Sigmoid colon (tissue), 4 donors: ENCODE measurements at regions not wholly inside any gene's neighbourhood (a gene's known extent, or its start where the extent isn't known, plus 50 kb on each side); places are given as distances from the start of the nearest gene placed in this dataset.

ENCODE experiments used
- EP300 ChIP-seq, 4 donors: sonication (generic); formaldehyde crosslinking; IDR thresholded peaks; one replicate each; pipeline ENCODE4 v1.6.1; 2017; ENCODE audit warnings: antibody characterized with exemption in 4 of 4
- TF ChIP-seq, protein P1 (sequence below), 4 experiments: fragments of 450-650 bp in 3 of 4; fragments of 200-600 bp in 1 of 4; IDR thresholded peaks; one replicate each; pipeline ENCODE4 v1.5.1; 2016 to 2019; ENCODE audit warnings: antibody characterized with exemption in 4 of 4, mild to moderate bottlenecking in 3 of 4, moderate library complexity in 2 of 4

DNA sequence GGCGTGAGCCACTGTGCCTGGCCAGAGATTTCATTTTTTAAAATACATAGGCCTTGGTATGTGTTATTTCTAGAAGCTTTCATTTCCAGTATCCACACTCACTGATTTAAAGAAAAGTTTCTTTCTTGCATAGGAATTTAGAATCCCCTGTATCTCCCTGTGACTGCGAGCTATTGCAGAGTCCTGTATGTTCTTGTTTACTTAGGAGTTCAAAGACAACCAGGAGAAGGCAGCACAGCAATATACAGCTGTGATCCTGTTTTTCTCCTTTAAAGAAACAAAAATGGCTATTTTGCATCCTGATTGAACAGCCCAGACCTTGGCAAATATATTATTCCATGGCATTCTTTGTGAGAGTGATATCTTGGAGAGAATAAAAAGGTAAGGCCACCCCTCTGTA is 185.0 kb upstream of the COX10 start:
- TF ChIP-seq EP300 (IDR thresholded peaks at IDR 0.05), result no peak
- TF ChIP-seq, protein P1, sequence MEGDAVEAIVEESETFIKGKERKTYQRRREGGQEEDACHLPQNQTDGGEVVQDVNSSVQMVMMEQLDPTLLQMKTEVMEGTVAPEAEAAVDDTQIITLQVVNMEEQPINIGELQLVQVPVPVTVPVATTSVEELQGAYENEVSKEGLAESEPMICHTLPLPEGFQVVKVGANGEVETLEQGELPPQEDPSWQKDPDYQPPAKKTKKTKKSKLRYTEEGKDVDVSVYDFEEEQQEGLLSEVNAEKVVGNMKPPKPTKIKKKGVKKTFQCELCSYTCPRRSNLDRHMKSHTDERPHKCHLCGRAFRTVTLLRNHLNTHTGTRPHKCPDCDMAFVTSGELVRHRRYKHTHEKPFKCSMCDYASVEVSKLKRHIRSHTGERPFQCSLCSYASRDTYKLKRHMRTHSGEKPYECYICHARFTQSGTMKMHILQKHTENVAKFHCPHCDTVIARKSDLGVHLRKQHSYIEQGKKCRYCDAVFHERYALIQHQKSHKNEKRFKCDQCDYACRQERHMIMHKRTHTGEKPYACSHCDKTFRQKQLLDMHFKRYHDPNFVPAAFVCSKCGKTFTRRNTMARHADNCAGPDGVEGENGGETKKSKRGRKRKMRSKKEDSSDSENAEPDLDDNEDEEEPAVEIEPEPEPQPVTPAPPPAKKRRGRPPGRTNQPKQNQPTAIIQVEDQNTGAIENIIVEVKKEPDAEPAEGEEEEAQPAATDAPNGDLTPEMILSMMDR (IDR thresholded peaks at IDR 0.05), result no peak
